GM12892 (cell line): ENCODE measurements at regions not wholly inside any gene's neighbourhood (a gene's known extent, or its start where the extent isn't known, plus 50 kb on each side); places are given as distances from the start of the nearest gene placed in this dataset.

Source experiments
- POLR2A ChIP-seq: IDR thresholded peaks from 2 replicates; pipeline ENCODE4 v1.6.1; 2011; ENCODE audit warnings: low read depth, low read length, control low read depth
- POLR2AphosphoS5 ChIP-seq: IDR thresholded peaks from 2 replicates; pipeline ENCODE4 v1.6.1; 2011; ENCODE audit warnings: low read depth, low read length, control low read depth

GRCh38 chr2:19490846-19491435 lies 132.5 kb upstream of the OSR1 start:
- TF ChIP-seq POLR2A (no peak), POLR2AphosphoS5 (no peak)
